ENCODE measurements at regions not wholly inside any gene's neighbourhood (a gene's known extent, or its start where the extent isn't known, plus 50 kb on each side); places are given as distances from the start of the nearest gene placed in this dataset.

GRCh38 chr1:30280572-30280971 is 442.8 kb downstream of the MATN1 start:
- no peak for DNase-seq

GRCh38 chr1:30277911-30278310 is 445.5 kb downstream of the MATN1 start:
- DNase-seq: no peak

- no peak for DNase-seq
Observed at GRCh38 chr1:30277415-30277814, 446.0 kb downstream of the MATN1 start.

GRCh38 chr1:30275926-30276764 is 447.2 kb downstream of the MATN1 start:
- DNase-seq: no peak

- DNase-seq: no peak
Observed at GRCh38 chr1:30274976-30275621, 448.3 kb downstream of the MATN1 start.

- no peak for DNase-seq
Observed at GRCh38 chr1:30274173-30274970, 449.0 kb downstream of the MATN1 start.

GRCh38 chr1:30273456-30273855 is 449.9 kb downstream of the MATN1 start:
- no peak for DNase-seq

GRCh38 chr1:30273021-30273325 is 450.4 kb downstream of the MATN1 start:
- DNase-seq: no peak

- no peak for DNase-seq
Observed at GRCh38 chr1:30272277-30273020, 450.9 kb downstream of the MATN1 start.

GRCh38 chr1:30271401-30272276 is 451.7 kb downstream of the MATN1 start:
- DNase-seq: no peak

GRCh38 chr1:30270461-30270860 is 452.9 kb downstream of the MATN1 start:
- no peak for DNase-seq

GRCh38 chr1:30268923-30269666 is 454.3 kb downstream of the MATN1 start:
- no peak for DNase-seq

GRCh38 chr1:30267856-30268255 is 455.5 kb downstream of the MATN1 start:
- DNase-seq: no peak

- DNase-seq: no peak
Observed at GRCh38 chr1:30267046-30267445, 456.3 kb downstream of the MATN1 start.

GRCh38 chr1:30265127-30266070 is 458.0 kb downstream of the MATN1 start:
- no peak for DNase-seq

- DNase-seq: no peak
Observed at GRCh38 chr1:30264672-30265025, 458.7 kb downstream of the MATN1 start.

GRCh38 chr1:30263888-30264671 is 459.3 kb downstream of the MATN1 start:
- DNase-seq: no peak

- no peak for DNase-seq
Observed at GRCh38 chr1:30263405-30263804, 460.0 kb downstream of the MATN1 start.

GRCh38 chr1:30262158-30262557 is 461.2 kb downstream of the MATN1 start:
- no peak for DNase-seq
